Karpas-422 (cell line): ENCODE measurements at regions not wholly inside any gene's neighbourhood (a gene's known extent, or its start where the extent isn't known, plus 50 kb on each side); places are given as distances from the start of the nearest gene placed in this dataset.
"Not testable (repeated sequence)": the region's sequence is repeated elsewhere in the genome, so short reads cannot be mapped to it uniquely, and the experiment has no call there.

Experiments
- DNase-seq: peaks from one replicate; pipeline ENCODE4 v3.0.0-alpha.2; 2015
- H2AFZ ChIP-seq: fragments of 200-600 bp; sonication (generic); 2 replicates; pipeline ENCODE4 v1.6.1; 2014; ENCODE audit warnings: antibody characterized with exemption, low read length, mixed read lengths
- H3K27ac ChIP-seq: fragments of 200-600 bp; sonication (generic); 2 replicates; pipeline ENCODE4 v1.5.1; 2014; ENCODE audit warnings: mild to moderate bottlenecking, low read length, moderate library complexity
- H3K27me3 ChIP-seq: fragments of 200-600 bp; sonication (generic); 2 replicates; pipeline ENCODE4 v1.6.1; 2014; ENCODE audit warnings: low read length, mixed read lengths
- H3K36me3 ChIP-seq: fragments of 200-600 bp; sonication (generic); 2 replicates; pipeline ENCODE4 v1.6.1; 2014; ENCODE audit warnings: low read length, mixed read lengths; ENCODE audit not compliant: insufficient read depth
- H3K4me1 ChIP-seq: fragments of 200-600 bp; sonication (generic); 2 replicates; pipeline ENCODE4 v1.6.1; 2014; ENCODE audit warnings: mild to moderate bottlenecking, low read length, mixed read lengths
- H3K4me2 ChIP-seq: fragments of 200-600 bp; sonication (generic); 2 replicates; pipeline ENCODE4 v1.6.1; 2014; ENCODE audit warnings: low read length, low read depth, mild to moderate bottlenecking; ENCODE audit not compliant: poor library complexity, severe bottlenecking
- H3K4me3 ChIP-seq: fragments of 200-600 bp; sonication (generic); 2 replicates; pipeline ENCODE4 v1.5.1; 2014; ENCODE audit warnings: mild to moderate bottlenecking, antibody characterized with exemption, low read length, mixed read lengths
- H3K79me2 ChIP-seq: fragments of 200-600 bp; sonication (generic); 2 replicates; pipeline ENCODE4 v1.6.1; 2014; ENCODE audit warnings: mild to moderate bottlenecking, low read length, mixed read lengths
- H3K9ac ChIP-seq: fragments of 200-600 bp; sonication (generic); 2 replicates; pipeline ENCODE4 v1.6.0; 2014; ENCODE audit warnings: low read length
- H3K9me2 ChIP-seq: fragments of 200-600 bp; sonication (generic), shearing (Covaris generic); replicated peaks from 2 replicates; pipeline ENCODE4 v1.6.0; 2014; ENCODE audit warnings: mild to moderate bottlenecking, low read length, moderate library complexity; ENCODE audit not compliant: insufficient read depth
- H3K9me3 ChIP-seq: fragments of 300-700, 200-600 bp; sonication (generic); 2 replicates; pipeline ENCODE4 v1.6.1; 2014; ENCODE audit warnings: low read length, mixed read lengths
- H4K20me1 ChIP-seq: fragments of 200-600 bp; sonication (generic); 2 replicates; pipeline ENCODE4 v1.6.1; 2014; ENCODE audit warnings: mild to moderate bottlenecking, antibody characterized with exemption, low read length, low read depth; ENCODE audit not compliant: insufficient read depth

GRCh38 chr10:4230036-4230435, 445.0 kb upstream of the KLF6 start:
- Histone ChIP-seq H3K36me3 (no peaks in the 10 kb centered on the region), H3K4me1 (no peaks in the 10 kb centered on the region), H3K27me3 (no peaks in the 10 kb centered on the region), H2AFZ (no peak overlapping the region), H3K4me3 (no peak overlapping the region), H3K27ac (no peak overlapping the region), H3K9me2 (no peaks in the 10 kb centered on the region), H3K79me2 (no peaks in the 10 kb centered on the region), H3K9me3 (no peaks in the 10 kb centered on the region), H3K4me2 (no peak overlapping the region), H4K20me1 (no peaks in the 10 kb centered on the region), H3K9ac (no peak overlapping the region)
- DNase-seq, result no peak

GRCh38 chr10:4229106-4229505, 444.1 kb upstream of the KLF6 start:
- Histone ChIP-seq H3K27me3 (no peaks in the 10 kb centered on the region), H3K79me2 (no peaks in the 10 kb centered on the region), H3K36me3 (no peaks in the 10 kb centered on the region), H3K4me3 (no peak overlapping the region), H3K4me2 (no peak overlapping the region), H3K9me3 (no peaks in the 10 kb centered on the region), H2AFZ (no peak overlapping the region), H3K9ac (no peak overlapping the region), H3K4me1 (no peaks in the 10 kb centered on the region), H3K27ac (no peak overlapping the region), H3K9me2 (no peaks in the 10 kb centered on the region), H4K20me1 (no peaks in the 10 kb centered on the region)
- DNase-seq, result no peak

- Histone ChIP-seq H2AFZ (no peak overlapping the region), H3K79me2 (no peaks in the 10 kb centered on the region), H3K9me3 (no peaks in the 10 kb centered on the region), H3K9me2 (no peaks in the 10 kb centered on the region), H3K4me1 (no peaks in the 10 kb centered on the region), H3K4me3 (no peak overlapping the region), H4K20me1 (no peaks in the 10 kb centered on the region), H3K27me3 (no peaks in the 10 kb centered on the region), H3K27ac (no peak overlapping the region), H3K9ac (no peak overlapping the region), H3K4me2 (no peak overlapping the region), H3K36me3 (no peaks in the 10 kb centered on the region)
- DNase-seq, result no peak
Measured at GRCh38 chr10:4227586-4227985, 442.6 kb upstream of the KLF6 start.

GRCh38 chr10:4226941-4227540, 442.0 kb upstream of the KLF6 start:
- DNase-seq, result no peak
- H3K9ac ChIP-seq, result no peak overlapping the region
- no peak overlapping the region for H3K27ac ChIP-seq
- H3K4me2 ChIP-seq, result no peak overlapping the region
- H3K4me1 ChIP-seq, result no peaks in the 10 kb centered on the region
- H4K20me1 ChIP-seq, result no peaks in the 10 kb centered on the region
- no peaks in the 10 kb centered on the region for H3K79me2 ChIP-seq
- no peaks in the 10 kb centered on the region for H3K9me3 ChIP-seq
- no peaks in the 10 kb centered on the region for H3K9me2 ChIP-seq
- no peaks in the 10 kb centered on the region for H3K27me3 ChIP-seq
- no peaks in the 10 kb centered on the region for H3K36me3 ChIP-seq
- no peak overlapping the region for H2AFZ ChIP-seq
- H3K4me3 ChIP-seq, result no peak overlapping the region

- Histone ChIP-seq H2AFZ (no peak overlapping the region), H3K27me3 (no peaks in the 10 kb centered on the region), H3K9me3 (no peaks in the 10 kb centered on the region), H3K9ac (no peak overlapping the region), H4K20me1 (no peaks in the 10 kb centered on the region), H3K4me1 (peaks cover 3% of the 10 kb centered on the region; the same call in 1 of the 2 replicates), H3K79me2 (no peaks in the 10 kb centered on the region), H3K36me3 (no peaks in the 10 kb centered on the region), H3K4me2 (no peak overlapping the region), H3K4me3 (no peak overlapping the region), H3K9me2 (no peaks in the 10 kb centered on the region), H3K27ac (no peak overlapping the region)
- DNase-seq, result no peak
Measured at GRCh38 chr10:4224178-4224577, 439.2 kb upstream of the KLF6 start.

- H3K4me1 ChIP-seq, H3K36me3 ChIP-seq, H4K20me1 ChIP-seq, H2AFZ ChIP-seq, H3K79me2 ChIP-seq, H3K4me3 ChIP-seq, H3K9me2 ChIP-seq, H3K27ac ChIP-seq, H3K9ac ChIP-seq, H3K27me3 ChIP-seq, H3K9me3 ChIP-seq, H3K4me2 ChIP-seq: not testable (repeated sequence)
- DNase-seq, result peak; percentile 59
Measured at GRCh38 chr10:4221310-4221709, 436.3 kb upstream of the KLF6 start.

GRCh38 chr10:4219901-4220300, 434.9 kb upstream of the KLF6 start:
- no peak for DNase-seq
- Histone ChIP-seq H3K79me2 (no peaks in the 10 kb centered on the region), H3K4me2 (no peak overlapping the region), H3K4me1 (peaks cover 14% of the 10 kb centered on the region), H3K4me3 (no peak overlapping the region), H3K9me2 (no peaks in the 10 kb centered on the region), H2AFZ (no peak overlapping the region), H3K9ac (no peak overlapping the region), H3K9me3 (no peaks in the 10 kb centered on the region), H3K36me3 (no peaks in the 10 kb centered on the region), H3K27ac (no peak overlapping the region), H4K20me1 (no peaks in the 10 kb centered on the region), H3K27me3 (no peaks in the 10 kb centered on the region)

GRCh38 chr10:4217653-4218052, 432.6 kb upstream of the KLF6 start:
- H3K9me3 ChIP-seq, result no peaks in the 10 kb centered on the region
- no peak overlapping the region for H3K4me3 ChIP-seq
- no peaks in the 10 kb centered on the region for H4K20me1 ChIP-seq
- H3K36me3 ChIP-seq, result no peaks in the 10 kb centered on the region
- no peaks in the 10 kb centered on the region for H3K79me2 ChIP-seq
- H3K9me2 ChIP-seq, result no peaks in the 10 kb centered on the region
- H3K9ac ChIP-seq, result no peak overlapping the region
- no peak overlapping the region for H2AFZ ChIP-seq
- peaks cover 14% of the 10 kb centered on the region for H3K4me1 ChIP-seq
- DNase-seq, result no peak
- no peak overlapping the region for H3K27ac ChIP-seq
- H3K4me2 ChIP-seq, result no peak overlapping the region
- H3K27me3 ChIP-seq, result no peaks in the 10 kb centered on the region

GRCh38 chr10:4217187-4217586, 432.2 kb upstream of the KLF6 start:
- Histone ChIP-seq H3K27ac (no peak overlapping the region), H3K9ac (no peak overlapping the region), H3K36me3 (no peaks in the 10 kb centered on the region), H4K20me1 (no peaks in the 10 kb centered on the region), H3K4me1 (peaks cover 14% of the 10 kb centered on the region), H3K4me3 (no peak overlapping the region), H2AFZ (no peak overlapping the region), H3K79me2 (no peaks in the 10 kb centered on the region), H3K9me3 (no peaks in the 10 kb centered on the region), H3K4me2 (no peak overlapping the region), H3K27me3 (no peaks in the 10 kb centered on the region), H3K9me2 (no peaks in the 10 kb centered on the region)
- DNase-seq, result no peak
